ENCODE measurements at regions not wholly inside any gene's neighbourhood (a gene's known extent, or its start where the extent isn't known, plus 50 kb on each side); places are given as distances from the start of the nearest gene placed in this dataset.
"Not testable (repeated sequence)": the region's sequence is repeated elsewhere in the genome, so short reads cannot be mapped to it uniquely, and the experiment has no call there.

DNA sequence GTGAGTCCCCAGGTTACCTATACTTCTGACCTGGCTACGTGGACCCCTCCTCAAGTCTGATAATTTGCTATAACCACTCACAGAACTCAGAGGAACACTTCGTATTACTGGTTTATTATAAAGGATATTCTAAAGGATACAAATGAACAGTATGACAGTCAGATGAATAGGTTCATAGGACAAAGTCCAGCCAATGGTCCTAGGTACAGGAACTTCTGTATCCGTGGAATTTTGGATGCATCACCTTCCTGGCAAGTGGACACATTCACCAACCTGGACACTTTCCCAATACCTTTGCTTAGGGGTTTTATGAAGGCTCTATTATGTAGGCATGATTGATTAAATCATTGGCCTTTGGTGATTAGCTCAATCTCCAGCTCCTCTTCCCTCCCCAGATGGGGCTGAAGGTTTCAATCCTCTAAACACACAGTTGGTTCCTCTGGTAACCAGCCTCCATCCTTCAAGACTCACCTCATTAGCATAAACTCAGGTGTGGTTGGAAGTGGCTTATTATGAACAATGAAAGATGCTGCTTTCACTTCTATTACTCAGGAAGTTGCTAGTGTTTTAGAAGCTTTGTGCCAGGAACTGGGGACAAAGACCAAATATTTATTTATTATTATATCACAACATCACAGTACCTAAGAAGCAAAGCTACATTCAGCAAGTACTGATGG lies 149.6 kb upstream of the ELL2 start:
- DNase-seq (no peak), ATAC-seq (no peak)
- Histone ChIP-seq H3K4me3 (no peak overlapping the region), H3K9me3 (no peaks in the 10 kb centered on the region), H3K4me1 (no peaks in the 10 kb centered on the region), H3K27me3 (no peaks in the 10 kb centered on the region), H3K27ac (no peak overlapping the region), H3K36me3 (no peaks in the 10 kb centered on the region)
- intact Hi-C loops (cut with DNase I), result no loop called here
- TF ChIP-seq, protein P1, sequence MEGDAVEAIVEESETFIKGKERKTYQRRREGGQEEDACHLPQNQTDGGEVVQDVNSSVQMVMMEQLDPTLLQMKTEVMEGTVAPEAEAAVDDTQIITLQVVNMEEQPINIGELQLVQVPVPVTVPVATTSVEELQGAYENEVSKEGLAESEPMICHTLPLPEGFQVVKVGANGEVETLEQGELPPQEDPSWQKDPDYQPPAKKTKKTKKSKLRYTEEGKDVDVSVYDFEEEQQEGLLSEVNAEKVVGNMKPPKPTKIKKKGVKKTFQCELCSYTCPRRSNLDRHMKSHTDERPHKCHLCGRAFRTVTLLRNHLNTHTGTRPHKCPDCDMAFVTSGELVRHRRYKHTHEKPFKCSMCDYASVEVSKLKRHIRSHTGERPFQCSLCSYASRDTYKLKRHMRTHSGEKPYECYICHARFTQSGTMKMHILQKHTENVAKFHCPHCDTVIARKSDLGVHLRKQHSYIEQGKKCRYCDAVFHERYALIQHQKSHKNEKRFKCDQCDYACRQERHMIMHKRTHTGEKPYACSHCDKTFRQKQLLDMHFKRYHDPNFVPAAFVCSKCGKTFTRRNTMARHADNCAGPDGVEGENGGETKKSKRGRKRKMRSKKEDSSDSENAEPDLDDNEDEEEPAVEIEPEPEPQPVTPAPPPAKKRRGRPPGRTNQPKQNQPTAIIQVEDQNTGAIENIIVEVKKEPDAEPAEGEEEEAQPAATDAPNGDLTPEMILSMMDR (IDR thresholded peaks at IDR 0.05), result no peak

DNA sequence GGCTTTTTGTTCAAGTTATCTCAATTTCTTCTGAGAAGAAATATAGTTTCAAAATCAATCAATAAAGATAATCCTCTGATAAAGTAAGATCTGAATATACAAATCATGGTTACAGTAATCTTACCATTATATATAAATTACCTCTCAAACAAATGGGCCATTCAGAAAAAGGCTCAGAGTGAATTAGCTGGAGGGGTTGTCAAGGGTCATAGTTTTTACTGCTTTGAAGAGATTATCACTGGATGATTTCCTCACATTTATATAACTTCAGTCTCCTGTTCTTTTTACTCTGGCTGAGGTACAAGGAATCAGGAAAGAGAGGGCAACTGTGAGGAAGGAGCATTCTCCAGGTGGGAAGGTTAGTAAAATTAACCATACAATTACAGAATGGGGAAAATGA lies 148.6 kb upstream of the ELL2 start:
- Histone ChIP-seq H3K9me3 (no peaks in the 10 kb centered on the region), H3K36me3 (no peaks in the 10 kb centered on the region), H3K27me3 (no peaks in the 10 kb centered on the region), H3K27ac (no peak overlapping the region), H3K4me1 (no peaks in the 10 kb centered on the region), H3K4me3 (no peak overlapping the region)
- ATAC-seq, result no peak
- intact Hi-C loops (cut with DNase I), result no loop called here
- TF ChIP-seq, protein P1 (IDR thresholded peaks at IDR 0.05), result no peak
- no peak for DNase-seq

DNA sequence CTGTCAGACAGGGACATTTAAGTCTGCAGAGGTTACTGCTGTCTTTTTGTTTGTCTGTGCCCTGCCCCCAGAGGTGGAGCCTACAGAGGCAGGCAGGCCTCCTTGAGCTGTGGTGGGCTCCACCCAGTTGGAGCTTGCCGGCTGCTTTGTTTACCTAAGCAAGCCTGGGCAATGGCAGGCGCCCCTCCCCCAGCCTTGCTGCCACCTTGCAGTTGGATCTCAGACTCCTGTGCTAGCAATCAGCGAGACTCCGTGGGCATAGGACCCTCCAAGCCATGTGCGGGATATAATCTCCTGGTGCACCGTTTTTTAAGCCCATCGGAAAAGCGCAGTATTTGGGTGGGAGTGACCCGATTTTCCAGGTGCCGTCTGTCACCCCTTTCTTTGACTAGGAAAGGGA lies 147.0 kb upstream of the ELL2 start:
- intact Hi-C loops (cut with DNase I); H3K4me3 ChIP-seq; DNase-seq: not testable (repeated sequence)

DNA sequence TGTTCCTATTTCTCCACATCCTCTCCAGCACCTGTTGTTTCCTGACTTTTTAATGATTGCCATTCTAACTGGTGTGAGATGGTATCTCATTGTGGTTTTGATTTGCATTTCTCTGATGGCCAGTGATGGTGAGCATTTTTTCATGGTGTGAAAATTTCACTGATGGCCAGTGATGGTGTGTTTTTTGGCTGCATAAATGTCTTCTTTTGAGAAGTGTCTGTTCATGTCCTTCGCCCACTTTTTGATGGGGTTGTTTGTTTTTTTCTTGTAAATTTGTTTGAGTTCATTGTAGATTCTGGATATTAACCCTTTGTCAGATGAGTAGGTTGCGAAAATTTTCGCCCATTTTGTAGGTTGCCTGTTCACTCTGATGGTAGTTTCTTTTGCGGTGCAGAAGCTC lies 142.2 kb upstream of the ELL2 start:
- DNase-seq; H3K27me3 ChIP-seq; ATAC-seq; H3K27ac ChIP-seq; H3K4me3 ChIP-seq; H3K4me1 ChIP-seq; intact Hi-C loops (cut with DNase I); H3K36me3 ChIP-seq; H3K9me3 ChIP-seq: not testable (repeated sequence)

More for the DNA sequence above, 147.0 kb upstream of the ELL2 start:
- H3K4me1 ChIP-seq, H3K9me3 ChIP-seq, ATAC-seq, H3K27ac ChIP-seq, H3K36me3 ChIP-seq, H3K27me3 ChIP-seq: not testable (repeated sequence)

DNA sequence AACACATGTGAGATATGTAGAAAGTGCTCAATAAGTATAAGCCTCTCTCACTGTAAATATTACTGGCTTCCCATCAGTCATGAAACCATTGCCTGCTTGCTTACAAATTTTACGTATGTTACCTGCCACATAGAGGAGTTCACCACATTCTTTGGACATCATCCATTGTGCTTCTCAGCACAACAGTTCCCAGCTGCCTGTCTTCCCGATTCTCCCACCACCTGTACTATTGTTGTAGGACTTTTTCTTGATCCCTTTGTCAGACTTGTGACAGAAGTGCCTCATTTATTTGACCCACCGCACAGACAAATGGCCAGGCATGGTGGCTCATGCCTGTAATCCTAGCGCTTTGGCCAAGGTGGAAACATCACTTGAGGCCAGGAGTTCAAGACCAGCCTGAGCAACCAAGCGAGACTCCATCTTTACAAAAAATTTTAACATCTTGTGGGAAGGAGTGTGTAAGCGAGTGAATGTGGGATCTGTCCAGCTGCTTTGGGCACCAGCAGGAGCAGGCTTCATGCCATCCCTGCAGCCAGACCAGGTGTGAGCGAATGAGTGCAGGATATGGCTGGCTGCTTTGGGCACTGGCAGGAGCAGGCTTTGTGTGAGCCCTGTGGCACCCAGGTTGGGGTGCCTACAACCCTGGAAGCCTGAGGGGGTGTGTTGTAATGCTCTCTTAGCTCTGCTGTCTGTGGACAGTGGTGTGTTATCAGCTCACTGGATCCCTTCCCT lies 139.9 kb upstream of the ELL2 start:
- H3K27me3 ChIP-seq, result no peaks in the 10 kb centered on the region
- no peak overlapping the region for H3K4me3 ChIP-seq
- DNase-seq (no peak), ATAC-seq (no peak)
- H3K27ac ChIP-seq, result no peak overlapping the region
- H3K4me1 ChIP-seq, result no peaks in the 10 kb centered on the region
- TF ChIP-seq, protein P1 (IDR thresholded peaks at IDR 0.05), result no peak
- intact Hi-C loops (cut with DNase I), result no loop called here
- H3K36me3 ChIP-seq, result no peaks in the 10 kb centered on the region
- H3K9me3 ChIP-seq, result no peaks in the 10 kb centered on the region

DNA sequence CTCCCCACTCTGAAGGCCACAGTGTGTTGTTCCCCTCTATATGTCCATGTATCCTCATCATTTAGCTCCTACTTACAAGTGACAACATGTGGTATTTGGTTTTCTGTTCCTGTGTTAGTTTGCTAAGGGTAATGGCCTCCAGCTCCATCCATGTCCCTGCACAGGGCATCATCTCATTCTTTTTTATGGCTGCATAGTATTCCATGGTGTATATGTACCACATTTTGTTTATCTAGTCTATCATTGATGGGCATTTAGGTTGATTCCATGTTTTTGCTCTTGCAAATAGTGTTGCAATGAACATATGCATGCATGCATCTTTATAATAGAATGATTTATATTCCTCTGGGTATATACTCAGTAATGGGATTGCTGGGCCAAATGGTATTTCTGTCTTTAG lies 135.8 kb upstream of the ELL2 start:
- ATAC-seq, result not testable (repeated sequence)

DNA sequence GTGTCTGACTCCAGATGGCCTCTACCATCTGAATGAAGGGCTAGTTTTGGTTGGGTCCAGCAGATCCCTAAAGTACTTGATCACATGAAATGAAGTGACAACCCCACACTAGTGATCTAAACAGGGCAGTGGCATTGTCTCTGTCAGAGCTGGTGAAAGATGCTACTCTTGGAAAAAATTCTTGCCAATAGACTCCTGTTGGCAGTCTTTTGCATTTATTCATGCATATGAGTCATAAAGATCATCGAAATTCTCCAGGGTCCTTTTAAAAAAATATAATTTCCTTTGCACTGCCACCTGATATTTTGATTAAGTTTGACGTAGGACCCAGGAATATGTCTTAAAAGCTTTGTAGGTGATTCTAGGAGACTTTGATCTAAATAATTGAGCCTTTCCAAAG lies 135.1 kb upstream of the ELL2 start:
- no peaks in the 10 kb centered on the region for H3K27me3 ChIP-seq

More for the DNA sequence above, 135.8 kb upstream of the ELL2 start:
- H3K4me3 ChIP-seq; H3K9me3 ChIP-seq; H3K36me3 ChIP-seq; H3K27me3 ChIP-seq; H3K4me1 ChIP-seq; H3K27ac ChIP-seq; DNase-seq; intact Hi-C loops (cut with DNase I): not testable (repeated sequence)

More for the DNA sequence above, 135.1 kb upstream of the ELL2 start:
- Histone ChIP-seq H3K36me3 (no peaks in the 10 kb centered on the region), H3K9me3 (no peaks in the 10 kb centered on the region), H3K4me3 (no peak overlapping the region), H3K4me1 (no peaks in the 10 kb centered on the region), H3K27ac (no peak overlapping the region)
- DNase-seq (no peak), ATAC-seq (no peak)
- intact Hi-C loops (cut with DNase I), result no loop called here
- TF ChIP-seq, protein P1 (IDR thresholded peaks at IDR 0.05), result no peak

Data from upper lobe of right lung (tissue), 1 donor.